Activated T-cell treated with anti-CD3 and anti-CD28 coated beads for 48 hours (primary cell): ENCODE measurements at regions not wholly inside any gene's neighbourhood (a gene's known extent, or its start where the extent isn't known, plus 50 kb on each side); places are given as distances from the start of the nearest gene placed in this dataset.
"Not testable (repeated sequence)": the region's sequence is repeated elsewhere in the genome, so short reads cannot be mapped to it uniquely, and the experiment has no call there.

ENCODE experiments used
- DNase-seq: peaks from one replicate; pipeline ENCODE4 v3.0.0-alpha.2; 2020; ENCODE audit warnings: low read depth

GRCh38 chrX:130467936-130468335, 66.1 kb downstream of the RBMX2 start:
- no peak for DNase-seq

- DNase-seq: no peak
Measured at GRCh38 chrX:130468395-130468923, 66.7 kb downstream of the RBMX2 start.

GRCh38 chrX:130482871-130483270, 81.1 kb downstream of the RBMX2 start:
- DNase-seq: no peak

- no peak for DNase-seq
Measured at GRCh38 chrX:130485870-130486269, 84.1 kb downstream of the RBMX2 start.

- not testable (repeated sequence) for DNase-seq
Measured at GRCh38 chrX:130495502-130495901, 93.7 kb downstream of the RBMX2 start.

GRCh38 chrX:130497531-130497930, 95.7 kb downstream of the RBMX2 start:
- DNase-seq: no peak

- no peak for DNase-seq
Measured at GRCh38 chrX:130498653-130499274, 97.0 kb downstream of the RBMX2 start.

- DNase-seq: no peak
Measured at GRCh38 chrX:130502016-130502570, 100.3 kb downstream of the RBMX2 start.

GRCh38 chrX:130504019-130504418, 102.2 kb downstream of the RBMX2 start:
- DNase-seq: no peak

GRCh38 chrX:130507015-130507414, 105.2 kb downstream of the RBMX2 start:
- no peak for DNase-seq

- DNase-seq: not testable (repeated sequence)
Measured at GRCh38 chrX:130512534-130512933, 110.7 kb downstream of the RBMX2 start.

GRCh38 chrX:130516123-130516522, 114.3 kb downstream of the RBMX2 start:
- no peak for DNase-seq

GRCh38 chrX:130523460-130524394, 121.9 kb downstream of the RBMX2 start:
- DNase-seq: no peak

- no peak for DNase-seq
Measured at GRCh38 chrX:130524476-130525194, 122.8 kb downstream of the RBMX2 start.

- no peak for DNase-seq
Measured at GRCh38 chrX:130529531-130529930, 127.7 kb downstream of the RBMX2 start.

- DNase-seq: no peak
Measured at GRCh38 chrX:130531066-130531465, 129.3 kb downstream of the RBMX2 start.

GRCh38 chrX:130539721-130540321, 138.0 kb downstream of the RBMX2 start:
- peak; percentile 18 for DNase-seq

GRCh38 chrX:130543603-130544325, 142.0 kb downstream of the RBMX2 start:
- DNase-seq: no peak

- DNase-seq: no peak
Measured at GRCh38 chrX:130545796-130546195, 144.0 kb downstream of the RBMX2 start.

GRCh38 chrX:130549382-130549781, 147.6 kb downstream of the RBMX2 start:
- DNase-seq: not testable (repeated sequence)

- no peak for DNase-seq
Measured at GRCh38 chrX:130550351-130550750, 148.6 kb downstream of the RBMX2 start.
